Effector memory CD8-positive, alpha-beta T cell (primary cell): ENCODE measurements at regions not wholly inside any gene's neighbourhood (a gene's known extent, or its start where the extent isn't known, plus 50 kb on each side); places are given as distances from the start of the nearest gene placed in this dataset.
A peak's percentile ranks its signal among the peaks of the same experiment; 100 is the strongest.

Experiments
- ATAC-seq: fragments of 150-1000 bp; cut with Tn5 transposase; replicated peaks from 2 replicates; pipeline ENCODE4 v1.10.0; 2021; ENCODE audit warnings: mild to moderate bottlenecking, moderate library complexity
- DNase-seq, 3 experiments: peaks; one replicate each; pipeline ENCODE4 v3.0.0; 2021
- H3K27ac Mint-ChIP-seq, 2 donors: one replicate each; pipeline ENCODE4 v1.8.0; 2022; ENCODE audit warnings: mild to moderate bottlenecking in 2 of 2, mixed read lengths in 2 of 2, moderate library complexity in 2 of 2
- H3K27me3 Mint-ChIP-seq, 2 donors: one replicate each; pipeline ENCODE4 v1.8.0; 2022; ENCODE audit warnings: mixed read lengths in 2 of 2
- H3K36me3 Mint-ChIP-seq: one replicate; pipeline ENCODE4 v1.8.0; 2022; ENCODE audit warnings: mild to moderate bottlenecking, moderate library complexity, mixed read lengths; ENCODE audit not compliant: insufficient read depth
- H3K4me1 Mint-ChIP-seq, 2 donors: one replicate each; pipeline ENCODE4 v1.8.0; 2022; ENCODE audit warnings: low read depth in 2 of 2, mixed read lengths in 2 of 2
- H3K4me3 Mint-ChIP-seq, 2 donors: one replicate each; pipeline ENCODE4 v1.8.0; 2022; ENCODE audit warnings: mild to moderate bottlenecking in 2 of 2, mixed read lengths in 2 of 2, moderate library complexity in 2 of 2
- H3K9me3 Mint-ChIP-seq, 2 donors: one replicate each; pipeline ENCODE4 v1.8.0; 2022; ENCODE audit warnings: mixed read lengths in 2 of 2

GRCh38 chr3:56885879-56886278, 84.1 kb upstream of the ARHGEF3 start:
- Mint-ChIP-seq H3K9me3 (no peaks in the 10 kb centered on the region), H3K36me3 (peaks cover 12% of the 10 kb centered on the region), H3K27ac (peak overlapping the region; percentile 86 to 92)

DNA sequence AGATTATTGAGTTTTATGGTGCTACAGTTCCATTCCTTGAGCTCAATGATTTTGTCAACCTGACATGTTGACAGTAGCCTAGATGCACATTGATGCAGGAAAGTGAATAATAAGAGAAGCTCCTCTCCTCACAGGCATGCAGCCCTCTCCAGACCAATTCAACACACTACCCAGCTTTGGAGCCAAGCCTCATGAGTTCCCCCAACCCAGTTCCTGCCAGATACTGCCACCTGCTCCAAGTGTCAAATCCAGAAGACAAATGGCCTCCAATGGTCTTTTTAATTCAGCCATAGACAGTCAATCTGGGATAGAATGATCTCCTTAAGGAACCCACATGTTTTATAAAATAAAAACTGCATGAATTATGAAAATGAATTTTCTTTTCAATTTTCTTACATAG, 83.7 kb upstream of the ARHGEF3 start:
- Mint-ChIP-seq H3K4me1 (peaks cover 41 to 42% of the 10 kb centered on the region in 2 donors), H3K27ac (peak overlapping the region; percentile 86 to 92), H3K27me3 (no peaks in the 10 kb centered on the region), H3K4me3 (no peak overlapping the region), H3K36me3 (peaks cover 15% of the 10 kb centered on the region), H3K9me3 (no peaks in the 10 kb centered on the region)
- no peak for ATAC-seq
- DNase-seq: no peak

More at GRCh38 chr3:56885879-56886278, 84.1 kb upstream of the ARHGEF3 start:
- ATAC-seq (no peak), DNase-seq (no peak)
- Mint-ChIP-seq H3K4me1 (peaks cover 43 to 46% of the 10 kb centered on the region in 2 donors), H3K4me3 (peak overlapping the region; percentile 64 to 77), H3K27me3 (no peaks in the 10 kb centered on the region)

DNA sequence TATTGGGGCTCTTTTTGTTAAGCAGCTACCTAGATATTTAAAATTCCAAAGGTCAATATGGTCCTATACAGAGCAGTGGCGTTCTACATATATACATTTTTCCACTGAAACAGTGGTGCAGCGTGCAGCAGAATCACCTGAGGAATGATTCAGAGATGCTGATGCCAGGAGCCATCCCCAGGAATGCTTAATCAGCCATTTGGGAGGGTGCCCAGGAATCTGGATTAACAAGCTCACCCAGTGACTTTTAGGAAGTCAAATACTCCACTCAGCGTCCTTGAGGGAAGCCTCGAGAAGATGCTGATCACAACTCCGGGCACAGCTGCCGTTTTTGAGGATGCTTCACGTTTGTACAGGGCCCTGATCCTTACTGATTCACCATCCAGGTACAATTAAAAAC, 82.6 kb upstream of the ARHGEF3 start:
- DNase-seq (no peak), ATAC-seq (no peak)
- H3K27me3 Mint-ChIP-seq: no peaks in the 10 kb centered on the region
- peaks cover 16% of the 10 kb centered on the region for H3K36me3 Mint-ChIP-seq
- peaks cover 45 to 49% of the 10 kb centered on the region in 2 donors for H3K4me1 Mint-ChIP-seq
- H3K27ac Mint-ChIP-seq: peak overlapping the region; percentile 86 to 92
- no peak overlapping the region for H3K4me3 Mint-ChIP-seq
- H3K9me3 Mint-ChIP-seq: no peaks in the 10 kb centered on the region

- Mint-ChIP-seq H3K4me3 (no peak overlapping the region), H3K27ac (peak overlapping the region in 1 of 2 donors; percentile 68), H3K27me3 (no peaks in the 10 kb centered on the region), H3K9me3 (no peaks in the 10 kb centered on the region), H3K4me1 (peaks cover 40 to 53% of the 10 kb centered on the region in 2 donors), H3K36me3 (peaks cover 16% of the 10 kb centered on the region)
- ATAC-seq (no peak), DNase-seq (no peak)
Observed at GRCh38 chr3:56883828-56884227, 82.1 kb upstream of the ARHGEF3 start.

- no peak for DNase-seq
- Mint-ChIP-seq H3K9me3 (no peaks in the 10 kb centered on the region), H3K27me3 (no peaks in the 10 kb centered on the region), H3K4me1 (peaks cover 44 to 59% of the 10 kb centered on the region in 2 donors), H3K4me3 (no peak overlapping the region), H3K36me3 (peaks cover 16% of the 10 kb centered on the region), H3K27ac (peak overlapping the region; percentile 44 to 68)
- no peak for ATAC-seq
Observed at GRCh38 chr3:56882896-56883295, 81.1 kb upstream of the ARHGEF3 start.

DNA sequence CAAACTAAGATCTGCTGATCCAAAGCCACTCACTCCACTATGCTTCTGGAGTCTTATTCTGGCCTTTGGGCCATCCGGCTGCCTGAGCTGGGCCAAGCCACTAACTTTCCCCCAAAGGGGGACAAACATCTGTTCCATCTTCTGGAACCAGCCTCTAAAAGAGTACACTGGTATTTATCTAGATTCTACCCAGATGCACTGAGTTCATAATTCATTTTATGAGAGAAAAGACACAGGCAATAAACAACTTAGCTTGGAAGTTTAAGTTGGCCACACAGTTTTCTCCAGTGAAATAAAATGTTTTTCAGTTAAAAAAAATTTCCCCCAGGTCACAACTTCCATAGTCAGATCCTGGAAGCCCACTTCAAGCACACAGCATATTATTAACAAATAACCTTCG, 80.1 kb upstream of the ARHGEF3 start:
- Mint-ChIP-seq H3K9me3 (no peaks in the 10 kb centered on the region), H3K4me1 (peaks cover 34 to 54% of the 10 kb centered on the region in 2 donors), H3K4me3 (no peak overlapping the region), H3K36me3 (peaks cover 16% of the 10 kb centered on the region), H3K27ac (peak overlapping the region in 1 of 2 donors; percentile 72), H3K27me3 (no peaks in the 10 kb centered on the region)
- no peak for DNase-seq
- ATAC-seq: no peak

DNA sequence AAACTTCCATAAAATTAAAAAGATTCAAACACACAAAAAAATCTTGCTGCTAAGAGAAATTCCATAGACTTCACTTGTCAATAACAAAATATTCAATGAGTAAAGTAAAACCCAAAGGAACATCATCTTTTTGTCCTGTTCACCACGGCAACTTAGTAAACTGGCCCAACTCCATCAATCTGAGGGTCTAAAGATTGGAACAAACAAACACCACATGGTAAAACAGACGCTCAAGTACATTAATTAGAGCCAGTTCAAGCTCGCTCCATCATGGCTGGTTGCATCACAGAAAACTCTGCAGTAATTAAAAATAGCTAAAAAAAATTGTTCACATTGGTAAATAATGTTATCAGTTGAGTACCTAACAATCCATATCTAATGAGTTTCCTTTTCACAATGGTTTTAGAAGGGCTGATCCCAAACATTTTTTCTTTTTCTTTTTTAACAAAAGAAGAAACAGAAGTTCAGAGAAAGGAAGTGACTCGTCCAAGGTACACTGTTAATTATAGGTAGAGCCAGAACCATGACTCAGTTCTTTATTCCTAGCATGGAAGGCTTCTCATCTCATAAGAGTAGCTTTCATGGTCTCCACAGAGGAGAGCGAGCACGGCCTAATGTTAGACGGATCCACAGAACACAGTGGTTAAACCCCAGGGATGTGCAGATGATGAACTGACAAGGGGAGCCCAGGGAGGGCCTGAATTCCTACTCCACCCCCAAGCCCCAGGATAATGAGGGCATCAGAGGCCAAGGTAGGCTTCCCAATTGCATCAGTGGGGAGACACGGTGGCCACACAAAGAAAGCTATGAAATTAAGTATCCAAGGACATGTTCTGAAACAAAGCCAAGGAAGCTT, 79.2 kb upstream of the ARHGEF3 start:
- Mint-ChIP-seq H3K27me3 (no peaks in the 10 kb centered on the region), H3K27ac (peak overlapping the region in 1 of 2 donors; percentile 72), H3K4me1 (peaks cover 28 to 54% of the 10 kb centered on the region in 2 donors), H3K9me3 (no peaks in the 10 kb centered on the region), H3K4me3 (no peak overlapping the region), H3K36me3 (peaks cover 13% of the 10 kb centered on the region)
- no peak for ATAC-seq
- DNase-seq: no peak

GRCh38 chr3:56879436-56880215, 77.9 kb upstream of the ARHGEF3 start:
- Mint-ChIP-seq H3K4me3 (no peak overlapping the region), H3K27me3 (no peaks in the 10 kb centered on the region), H3K27ac (peak overlapping the region in 1 of 2 donors; percentile 52), H3K9me3 (no peaks in the 10 kb centered on the region), H3K4me1 (peaks cover 23 to 47% of the 10 kb centered on the region in 2 donors), H3K36me3 (peaks cover 15% of the 10 kb centered on the region)
- ATAC-seq (no peak), DNase-seq (no peak)

- peak in 1 of 3 experiments; percentile 9 for DNase-seq
- no peaks in the 10 kb centered on the region for H3K9me3 Mint-ChIP-seq
- H3K27ac Mint-ChIP-seq: peak overlapping the region in 1 of 2 donors; percentile 29
- H3K36me3 Mint-ChIP-seq: peaks cover 15% of the 10 kb centered on the region
- H3K27me3 Mint-ChIP-seq: no peaks in the 10 kb centered on the region
- ATAC-seq: peak; percentile 70
- peak overlapping the region; percentile 8 to 56 for H3K4me3 Mint-ChIP-seq
- peaks cover 27 to 49% of the 10 kb centered on the region in 2 donors for H3K4me1 Mint-ChIP-seq
Observed at GRCh38 chr3:56878074-56878473, 76.3 kb upstream of the ARHGEF3 start.

- no peak for DNase-seq
- Mint-ChIP-seq H3K27ac (peak overlapping the region in 1 of 2 donors; percentile 46), H3K4me3 (no peak overlapping the region), H3K36me3 (peaks cover 14% of the 10 kb centered on the region), H3K9me3 (no peaks in the 10 kb centered on the region), H3K27me3 (no peaks in the 10 kb centered on the region), H3K4me1 (peaks cover 29 to 49% of the 10 kb centered on the region in 2 donors)
- ATAC-seq: no peak
Observed at GRCh38 chr3:56876916-56877315, 75.2 kb upstream of the ARHGEF3 start.

DNA sequence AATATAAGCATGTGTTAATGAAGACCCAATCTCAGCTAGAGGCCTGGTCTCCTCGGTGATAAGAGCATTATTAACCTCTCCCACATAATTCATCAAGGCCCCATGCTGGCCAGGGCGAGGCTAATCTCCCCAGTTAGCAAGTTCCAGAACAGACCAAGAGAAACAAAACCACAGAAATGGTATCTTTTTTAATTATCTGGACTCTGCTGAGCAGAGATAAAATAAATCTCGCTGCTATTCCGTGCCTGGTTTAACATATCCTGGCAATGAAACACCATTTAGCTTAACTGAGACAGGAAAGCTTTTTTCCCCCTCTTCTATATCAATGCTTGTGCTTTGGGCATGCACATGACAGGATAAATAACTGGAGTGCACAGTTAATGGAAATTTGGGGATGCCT, 72.5 kb upstream of the ARHGEF3 start:
- Mint-ChIP-seq H3K27me3 (no peaks in the 10 kb centered on the region), H3K36me3 (peaks cover 3% of the 10 kb centered on the region), H3K9me3 (no peaks in the 10 kb centered on the region), H3K4me3 (no peak overlapping the region), H3K4me1 (peaks cover 31 to 48% of the 10 kb centered on the region in 2 donors), H3K27ac (no peak overlapping the region)
- ATAC-seq (no peak), DNase-seq (no peak)

- no peaks in the 10 kb centered on the region for H3K36me3 Mint-ChIP-seq
- ATAC-seq (no peak), DNase-seq (no peak)
- H3K4me1 Mint-ChIP-seq: peaks cover 22 to 30% of the 10 kb centered on the region in 2 donors
- no peaks in the 10 kb centered on the region for H3K27me3 Mint-ChIP-seq
- peak overlapping the region in 1 of 2 donors; percentile 3 for H3K27ac Mint-ChIP-seq
- no peaks in the 10 kb centered on the region for H3K9me3 Mint-ChIP-seq
- H3K4me3 Mint-ChIP-seq: no peak overlapping the region
Observed at GRCh38 chr3:56870436-56870835, 68.7 kb upstream of the ARHGEF3 start.

DNA sequence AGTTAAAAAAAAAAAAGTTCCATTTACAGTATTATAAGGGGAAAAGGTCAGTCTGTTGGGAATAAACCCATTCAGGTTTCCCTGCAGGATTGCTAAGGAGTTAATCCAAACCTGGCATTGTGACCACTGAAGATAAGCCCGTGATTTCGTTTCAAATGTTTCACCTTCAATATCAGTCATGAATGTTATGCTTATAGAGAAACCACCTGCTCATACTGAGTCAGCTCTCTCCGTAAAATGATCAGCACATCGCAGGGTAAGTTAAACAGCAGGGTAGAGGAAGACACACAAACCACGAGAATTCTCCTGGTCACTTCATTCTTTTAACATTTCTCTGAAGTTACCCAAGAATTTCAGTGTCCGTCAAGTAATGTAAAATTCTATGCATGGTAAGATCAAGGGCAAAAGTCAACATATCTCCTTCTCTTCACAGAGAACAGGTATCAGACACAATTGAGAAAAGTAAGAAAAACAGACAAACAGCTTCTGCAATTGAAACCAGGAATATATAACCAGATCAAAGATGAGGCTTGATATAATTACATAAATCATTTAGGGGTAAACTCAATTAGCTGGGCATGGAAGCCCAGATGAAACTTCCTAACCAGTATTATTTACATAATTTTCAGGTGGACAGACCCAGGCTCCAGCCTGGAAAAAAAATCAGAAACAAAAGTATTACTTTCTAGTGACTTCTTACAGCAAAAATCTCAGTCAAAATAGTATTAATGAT, 67.6 kb upstream of the ARHGEF3 start:
- no peak for ATAC-seq
- H3K27ac Mint-ChIP-seq: peak overlapping the region; percentile 52
- peak overlapping the region; percentile 21 to 44 for H3K4me3 Mint-ChIP-seq

More for the DNA sequence above, 67.6 kb upstream of the ARHGEF3 start:
- Mint-ChIP-seq H3K36me3 (no peaks in the 10 kb centered on the region), H3K27me3 (no peaks in the 10 kb centered on the region), H3K4me1 (peaks cover 24 to 33% of the 10 kb centered on the region in 2 donors), H3K9me3 (no peaks in the 10 kb centered on the region)
- no peak for DNase-seq
